GM18873 (cell line): ENCODE measurements at regions not wholly inside any gene's neighbourhood (a gene's known extent, or its start where the extent isn't known, plus 50 kb on each side); places are given as distances from the start of the nearest gene placed in this dataset.

Experiments
- ATAC-seq: cut with Tn5 transposase; IDR thresholded peaks from one replicate; pipeline ENCODE4 v1.9.1; 2021; ENCODE audit warnings: mild to moderate bottlenecking, moderate library complexity, moderate number of reproducible peaks; ENCODE audit not compliant: unreplicated experiment, low FRiP score

DNA sequence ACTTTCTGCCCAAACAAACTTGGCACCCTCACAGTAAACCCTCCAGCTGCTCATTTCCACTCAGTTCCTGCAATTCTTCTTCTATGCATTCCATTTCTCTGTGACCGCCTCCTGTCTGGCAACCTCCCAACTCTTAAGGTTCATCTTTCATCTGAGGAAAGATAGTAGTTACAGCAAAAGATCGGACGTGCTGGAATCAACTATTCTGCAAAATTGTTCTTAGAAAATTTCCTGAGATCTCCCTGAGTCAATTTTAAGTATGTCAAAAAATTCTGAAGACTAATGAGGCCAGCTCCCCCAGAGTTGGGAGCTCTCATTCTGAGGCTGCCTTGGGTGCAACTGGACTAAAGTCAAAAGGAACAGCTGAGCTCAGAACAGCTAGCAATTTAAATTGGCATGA lies 1026.0 kb downstream of the ADGRL3 start:
- ATAC-seq, result no peak

DNA sequence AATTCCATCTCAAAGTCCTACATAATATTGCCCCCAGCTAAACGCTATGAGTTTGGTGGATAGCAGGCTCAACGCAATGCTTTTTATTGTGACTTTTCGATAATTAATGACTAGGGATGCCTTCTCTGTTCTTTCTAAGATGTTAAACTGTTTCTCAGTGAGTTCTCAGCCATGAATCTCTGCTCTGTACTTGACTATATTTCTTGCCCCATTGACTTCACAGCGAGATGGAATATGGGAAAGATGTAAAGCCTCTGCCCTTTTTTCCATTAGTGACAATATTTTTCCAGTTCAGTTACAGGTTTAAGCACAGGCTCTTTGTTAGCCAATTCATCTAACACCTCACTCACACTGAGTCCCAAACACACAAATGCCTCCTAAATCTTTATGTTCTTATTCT lies 1022.0 kb downstream of the ADGRL3 start:
- ATAC-seq, result no peak

DNA sequence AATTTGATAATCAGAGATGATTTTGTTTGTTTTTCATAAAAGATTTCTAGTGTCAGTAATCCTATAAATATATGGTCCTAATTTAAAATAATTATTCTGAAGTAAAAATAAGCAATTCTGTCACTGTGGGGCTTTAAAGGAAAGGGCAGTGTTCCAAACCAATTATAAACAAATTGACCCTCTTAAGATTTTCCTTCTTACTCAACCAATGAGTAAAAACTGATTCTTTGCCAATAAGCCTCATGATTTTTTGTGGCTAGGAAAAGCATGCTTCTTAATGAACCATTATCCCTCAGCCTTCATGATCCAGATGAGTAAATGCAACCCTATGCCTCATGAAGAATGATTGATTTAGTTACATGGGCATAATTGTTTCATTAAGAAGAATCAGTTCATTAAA lies 1010.4 kb downstream of the ADGRL3 start:
- no peak for ATAC-seq

DNA sequence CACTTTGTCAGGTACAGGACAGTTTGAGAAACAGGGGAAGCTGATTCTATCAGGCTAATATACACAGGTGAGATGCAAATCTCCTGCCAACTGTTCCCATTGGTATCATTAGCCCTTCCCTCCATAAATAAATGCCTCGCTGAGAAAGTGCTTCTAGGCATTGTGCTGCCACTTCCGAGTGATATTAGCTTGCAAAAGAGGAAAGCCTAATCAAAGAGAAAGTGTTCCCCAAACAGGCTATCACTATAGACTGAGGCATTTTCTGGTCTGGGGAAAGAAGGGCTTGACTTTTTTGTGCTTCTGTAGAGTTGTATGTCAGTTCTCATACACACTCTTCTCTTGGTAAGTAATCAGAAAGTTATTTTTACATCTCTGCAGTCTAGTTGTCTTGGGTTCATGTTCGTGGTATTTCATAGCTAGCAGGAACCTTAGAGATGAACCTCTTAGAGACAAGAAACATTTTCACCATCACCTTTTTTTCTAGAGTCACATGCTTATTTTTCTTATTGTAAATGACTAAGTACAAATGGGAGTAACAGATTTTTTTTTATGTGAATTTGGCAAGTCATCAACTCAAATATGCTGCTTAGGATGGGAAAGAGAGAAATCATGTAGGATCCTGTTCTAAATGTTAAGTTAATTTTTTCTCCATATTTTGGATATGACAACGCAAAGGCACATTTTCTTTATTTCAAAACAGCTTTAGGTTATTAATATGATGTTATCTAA lies 1009.8 kb downstream of the ADGRL3 start:
- no peak for ATAC-seq

DNA sequence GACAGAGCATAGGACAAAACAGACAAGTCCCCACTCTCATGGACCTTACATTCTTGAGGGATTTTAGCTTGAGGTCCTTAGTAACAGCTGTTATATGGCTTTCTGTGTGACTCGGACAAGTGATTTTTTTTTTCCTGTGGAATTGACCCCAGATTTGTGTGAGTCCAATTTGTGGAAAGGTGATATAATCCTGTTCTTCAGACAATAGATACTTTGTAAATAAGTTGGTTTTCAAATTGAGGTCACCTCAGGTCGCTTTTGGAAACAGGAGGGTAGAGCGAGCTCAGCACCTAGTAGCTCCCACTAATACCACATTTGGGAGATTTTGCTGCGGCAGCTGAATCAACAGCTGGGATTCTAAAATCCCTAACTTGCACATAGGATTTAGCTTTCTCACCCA lies 1008.8 kb downstream of the ADGRL3 start:
- ATAC-seq, result no peak

DNA sequence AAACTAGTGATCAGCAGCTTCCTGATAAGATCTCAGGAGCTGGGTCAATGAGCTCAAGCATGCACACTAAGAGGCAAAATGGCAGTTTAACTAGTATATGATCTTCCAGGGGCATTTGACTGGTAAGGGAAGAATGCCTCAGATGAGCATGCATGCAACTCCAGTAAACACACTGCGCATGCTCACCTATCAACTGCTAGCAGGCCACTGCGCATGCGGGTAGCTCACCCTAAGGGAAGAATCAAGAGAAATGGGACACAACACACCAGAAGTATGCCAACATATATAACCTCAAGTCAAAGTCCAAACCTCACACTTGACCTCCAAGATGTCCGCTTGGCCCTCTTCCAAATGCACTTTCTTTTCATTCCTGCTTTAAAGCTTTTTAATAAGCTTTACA lies 1004.0 kb downstream of the ADGRL3 start:
- ATAC-seq, result no peak

DNA sequence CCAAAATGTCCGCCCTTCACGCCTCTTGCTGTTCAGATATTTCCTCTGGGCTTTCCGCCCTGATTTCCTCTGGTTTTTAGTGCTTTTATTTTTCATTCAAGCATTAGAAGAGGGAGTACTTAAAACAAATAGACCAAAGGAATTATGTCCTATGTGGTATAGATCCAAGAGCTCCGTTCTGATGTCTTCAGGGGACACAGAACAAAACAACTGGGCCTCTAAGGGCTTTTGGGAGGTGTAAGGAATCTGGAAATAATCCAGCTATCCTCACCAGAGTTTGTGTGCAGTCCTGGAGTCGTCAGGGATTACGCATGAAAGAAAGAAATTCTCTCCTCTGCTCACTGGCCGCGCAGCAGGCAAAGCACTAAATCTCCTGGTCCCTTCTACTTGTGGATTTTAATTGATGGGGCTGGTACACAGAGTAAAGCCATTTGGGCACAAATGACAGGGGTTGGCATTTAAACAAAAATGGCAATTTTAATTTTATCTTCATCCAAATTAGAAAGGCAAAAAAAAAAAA lies 999.2 kb downstream of the ADGRL3 start:
- no peak for ATAC-seq

DNA sequence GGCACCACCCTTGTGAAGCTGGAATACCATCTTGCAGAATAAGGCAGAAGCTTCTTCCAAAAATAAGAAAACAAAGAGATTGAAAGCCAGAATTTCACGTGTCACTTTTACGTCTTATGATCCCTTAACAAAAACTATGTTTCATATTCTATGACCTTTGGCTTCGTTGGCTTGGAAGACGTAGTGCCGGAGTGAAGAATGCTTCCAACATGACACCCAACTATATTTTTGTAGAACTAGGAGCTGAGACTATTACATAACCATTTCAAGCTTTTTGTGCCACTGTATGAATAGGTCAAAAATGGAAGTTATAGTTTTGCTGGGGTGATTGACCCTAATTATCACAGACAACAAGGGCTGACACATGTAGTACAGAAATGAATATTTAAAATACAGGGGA lies 996.2 kb downstream of the ADGRL3 start:
- ATAC-seq, result no peak

DNA sequence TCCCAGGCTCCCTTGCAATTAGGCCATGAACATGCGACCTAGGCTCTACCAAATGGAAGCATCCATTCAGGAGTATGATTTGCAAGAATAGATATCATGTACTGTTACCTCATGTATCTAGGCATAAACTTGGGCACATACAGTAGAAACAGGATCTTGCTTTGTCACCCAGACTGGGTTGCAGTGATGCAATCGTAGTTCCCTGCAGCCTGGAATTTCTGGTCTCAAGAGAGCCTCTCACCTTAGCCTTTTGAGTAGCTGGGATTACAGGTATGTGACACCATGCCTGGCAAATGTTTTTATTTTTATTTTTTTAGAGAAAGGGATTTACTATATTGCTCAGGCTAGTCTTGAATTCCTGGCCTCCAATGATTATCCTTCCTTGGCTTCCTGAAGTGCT lies 994.2 kb downstream of the ADGRL3 start:
- no peak for ATAC-seq

DNA sequence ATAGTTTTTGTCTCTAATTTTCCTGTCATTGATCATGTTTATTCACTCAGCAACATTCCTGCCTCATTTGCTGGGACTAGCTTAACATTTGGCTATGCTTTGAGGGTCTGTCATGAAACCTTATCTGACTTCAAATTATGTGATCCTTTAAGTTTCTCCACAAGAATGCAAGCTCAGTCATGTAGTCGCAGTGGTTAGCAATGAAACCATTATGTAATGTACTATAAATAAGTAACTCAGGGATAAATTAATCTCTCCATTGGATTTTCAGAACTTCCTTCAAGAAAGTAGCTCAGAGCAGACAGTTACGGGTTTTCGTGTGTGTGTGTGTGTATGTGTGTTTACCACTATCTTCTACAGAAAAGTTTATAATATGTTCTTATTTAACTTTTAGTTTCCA lies 993.6 kb downstream of the ADGRL3 start:
- ATAC-seq, result no peak

DNA sequence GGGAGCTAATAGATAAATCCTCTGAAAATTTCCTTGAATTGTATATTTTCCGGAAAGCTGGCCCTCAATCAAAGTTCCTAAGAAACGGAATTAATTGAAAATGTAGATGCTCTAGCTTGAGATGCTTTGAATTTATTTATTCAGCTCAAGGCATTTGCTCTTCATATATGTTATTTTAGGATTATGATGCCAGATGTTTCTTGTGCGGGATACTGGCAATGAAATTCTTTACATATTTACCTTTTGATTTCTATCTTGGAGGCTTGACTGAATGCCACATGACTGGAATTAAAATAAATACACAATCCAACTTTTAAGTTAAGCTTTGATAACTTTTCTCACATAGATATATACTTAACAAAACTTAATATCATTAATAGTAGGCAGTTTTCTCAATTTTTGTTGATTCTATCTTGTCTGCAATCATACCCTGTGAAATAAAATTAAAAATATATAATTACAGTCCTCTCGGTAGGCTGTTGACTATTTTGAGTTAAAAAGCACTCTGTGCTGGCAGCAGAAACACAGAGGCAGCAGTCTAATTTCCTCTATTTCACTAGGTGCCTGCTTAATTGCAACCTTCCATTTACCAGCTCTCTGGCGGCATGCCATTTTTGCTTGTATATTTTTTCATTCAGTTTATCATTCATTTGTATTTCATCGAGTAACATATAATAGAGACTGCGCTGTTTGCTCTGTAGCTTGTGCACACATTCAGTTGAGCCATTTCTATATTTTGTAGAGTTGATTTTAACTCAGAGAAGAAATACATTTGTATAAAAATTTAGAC lies 991.5 kb downstream of the ADGRL3 start:
- no peak for ATAC-seq

DNA sequence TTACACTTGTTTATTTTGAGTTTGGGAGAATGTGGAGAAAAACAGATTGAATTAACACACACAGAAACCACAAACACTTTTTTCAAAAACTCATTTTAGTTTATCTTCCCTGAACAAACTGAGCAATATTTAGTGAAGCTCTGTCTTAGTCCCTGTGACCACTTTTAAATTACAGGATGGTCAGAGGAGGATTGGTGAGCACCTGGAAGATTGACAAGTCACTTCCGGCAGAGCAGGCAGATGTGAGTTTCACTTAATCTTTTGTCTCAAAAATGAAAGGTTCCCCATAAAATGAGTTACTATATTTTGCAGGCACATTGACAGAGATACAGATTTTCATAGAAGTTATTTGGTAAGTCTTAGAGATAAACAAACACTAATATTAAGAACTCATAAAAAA lies 970.1 kb downstream of the ADGRL3 start:
- no peak for ATAC-seq

DNA sequence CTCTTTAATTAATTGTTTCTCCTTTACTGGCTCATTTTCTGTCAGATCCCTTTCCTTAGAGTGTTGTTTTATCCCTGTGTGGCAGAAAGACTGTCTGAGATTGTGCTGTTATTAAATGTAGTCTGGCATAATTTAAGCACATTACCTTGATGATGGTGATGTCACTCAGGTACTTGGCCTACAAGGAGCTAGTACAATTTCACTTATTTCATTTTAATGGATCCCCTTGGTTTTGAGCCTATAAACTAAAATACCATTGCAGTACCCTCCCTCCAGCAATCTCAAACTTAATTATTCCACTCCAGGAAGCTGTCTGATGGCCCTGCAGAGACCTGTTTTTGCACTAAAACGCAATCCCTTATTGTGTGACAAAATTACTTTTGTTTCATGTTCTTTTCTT lies 968.6 kb downstream of the ADGRL3 start:
- ATAC-seq, result no peak

DNA sequence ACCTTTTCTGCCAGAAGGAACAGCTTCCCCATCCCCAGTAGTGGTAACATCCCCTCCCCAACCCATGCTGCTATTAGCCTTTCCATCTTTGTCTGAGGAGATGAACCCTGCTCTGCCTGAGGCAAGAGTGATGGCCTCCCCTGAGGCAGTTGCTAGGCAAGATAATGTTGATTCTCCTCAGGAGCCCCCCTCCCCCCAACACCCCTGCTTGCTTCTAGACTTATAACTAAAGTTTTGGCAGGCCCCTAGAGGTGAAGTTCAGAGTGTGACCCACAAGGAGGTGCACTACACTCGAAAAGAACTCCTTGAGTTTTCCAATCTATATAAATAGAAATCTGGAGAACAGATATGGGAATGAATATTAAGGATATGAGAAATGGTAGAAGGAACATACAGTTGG lies 962.5 kb downstream of the ADGRL3 start:
- ATAC-seq, result no peak

DNA sequence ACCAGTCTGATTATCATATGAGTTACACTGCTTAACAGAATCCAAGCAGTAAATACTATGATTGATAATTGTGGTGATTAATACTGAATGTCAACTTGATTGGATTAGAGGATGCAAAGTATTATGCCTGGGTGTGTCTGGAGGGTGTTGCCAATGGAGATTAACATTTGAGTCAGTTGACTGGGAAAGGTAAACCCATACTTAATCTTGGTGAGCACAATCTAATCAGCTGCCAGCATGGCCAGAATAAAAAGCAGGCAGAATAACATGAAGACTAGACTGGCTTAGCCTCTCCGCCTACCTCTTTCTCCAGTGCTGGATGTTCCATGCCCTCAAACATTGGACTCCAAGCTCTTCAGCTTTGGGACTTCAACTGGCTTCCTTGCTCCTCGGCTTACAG lies 961.3 kb downstream of the ADGRL3 start:
- no peak for ATAC-seq

DNA sequence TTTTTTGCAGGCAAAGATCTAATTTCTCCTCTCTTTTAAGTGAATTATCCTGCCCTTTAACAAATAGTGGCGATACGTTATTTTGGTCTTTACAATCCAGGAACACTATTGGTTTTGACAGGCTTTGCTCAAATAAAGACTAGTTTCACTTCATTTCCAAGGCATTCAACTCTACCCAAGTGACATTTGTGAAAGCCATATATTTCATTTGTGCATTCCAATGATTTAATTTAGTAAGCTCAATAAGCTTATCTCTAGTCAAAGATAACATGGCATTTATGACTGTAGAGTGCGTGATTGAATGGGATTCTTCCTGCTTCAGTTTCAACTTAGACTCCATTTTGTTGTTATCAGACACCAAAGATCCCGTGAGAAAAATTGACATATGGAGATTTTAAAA lies 959.8 kb downstream of the ADGRL3 start:
- ATAC-seq, result no peak

DNA sequence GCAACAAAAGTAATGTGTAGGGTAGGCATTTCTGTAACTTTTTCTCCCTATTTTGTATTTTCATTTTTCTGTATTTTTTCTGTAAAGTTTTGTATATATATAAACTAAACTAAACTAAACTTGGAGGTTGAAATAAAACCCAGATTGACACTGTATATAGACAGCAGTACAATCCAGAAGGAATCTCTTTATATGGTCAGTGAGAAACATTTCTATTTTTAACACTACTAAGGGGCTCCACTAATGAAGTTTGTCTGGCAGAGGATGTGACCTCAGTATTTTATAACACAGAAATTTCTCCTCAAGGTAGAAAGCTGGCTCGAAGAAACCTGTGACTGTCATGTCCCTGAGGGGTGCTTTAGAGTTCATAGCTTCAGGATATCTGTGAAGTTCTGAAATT lies 959.2 kb downstream of the ADGRL3 start:
- ATAC-seq, result no peak

DNA sequence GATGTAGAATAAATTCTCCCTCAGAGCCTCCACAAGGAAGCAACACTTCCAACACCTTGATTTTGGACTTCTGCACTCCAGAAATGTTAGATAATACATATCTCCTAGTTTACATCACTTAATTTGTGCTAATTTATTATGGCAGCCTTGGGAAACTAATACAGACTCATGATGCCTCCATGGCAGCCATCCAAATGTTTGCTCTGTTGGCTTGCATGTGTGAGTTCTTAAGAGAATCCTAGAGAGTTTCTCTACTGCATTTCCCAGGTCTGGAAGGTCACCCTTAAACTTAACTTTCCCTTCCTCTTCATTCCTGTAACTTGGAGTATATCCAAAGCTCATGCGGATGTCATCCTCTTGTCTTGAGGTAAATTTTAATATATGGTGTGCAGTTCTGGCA lies 956.1 kb downstream of the ADGRL3 start:
- no peak for ATAC-seq

DNA sequence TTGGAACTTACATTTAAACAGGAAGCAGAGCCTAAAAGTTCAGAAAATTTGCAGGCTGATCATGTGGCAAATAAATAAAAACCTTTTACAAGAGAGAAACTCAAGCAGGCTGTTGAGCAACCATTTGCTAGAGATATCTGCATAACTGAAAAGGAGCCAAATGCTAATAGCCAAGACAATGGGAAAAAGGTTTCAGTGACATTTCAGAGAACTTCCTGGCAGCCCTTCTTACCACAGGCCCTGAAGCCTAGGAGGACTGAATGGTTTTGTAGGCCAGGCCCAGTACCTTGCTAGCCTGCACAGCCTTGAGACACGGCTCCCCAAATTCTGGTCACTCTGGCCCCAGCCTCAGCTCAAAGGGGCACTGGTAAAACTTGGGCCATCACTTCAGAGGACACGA lies 945.1 kb downstream of the ADGRL3 start:
- ATAC-seq, result no peak

DNA sequence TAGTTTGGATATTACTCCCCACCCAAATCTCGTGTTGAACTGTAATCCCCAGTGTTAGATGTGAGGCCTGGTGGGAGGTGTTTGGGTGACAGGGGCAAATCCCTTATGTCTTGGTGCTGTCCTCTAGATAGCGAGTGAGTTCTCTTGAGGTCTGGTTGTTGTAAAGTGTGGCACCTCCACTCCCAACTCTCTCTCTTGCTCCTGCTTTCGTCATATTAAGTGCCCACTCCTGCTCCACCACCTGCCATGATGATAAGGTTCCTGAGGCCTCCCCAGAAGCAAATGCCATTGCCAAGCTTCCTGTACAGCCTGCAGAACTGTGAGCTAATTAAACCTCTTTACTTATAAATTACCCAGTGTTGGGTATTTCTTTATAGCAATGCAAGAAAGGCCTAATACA lies 944.3 kb downstream of the ADGRL3 start:
- no peak for ATAC-seq

DNA sequence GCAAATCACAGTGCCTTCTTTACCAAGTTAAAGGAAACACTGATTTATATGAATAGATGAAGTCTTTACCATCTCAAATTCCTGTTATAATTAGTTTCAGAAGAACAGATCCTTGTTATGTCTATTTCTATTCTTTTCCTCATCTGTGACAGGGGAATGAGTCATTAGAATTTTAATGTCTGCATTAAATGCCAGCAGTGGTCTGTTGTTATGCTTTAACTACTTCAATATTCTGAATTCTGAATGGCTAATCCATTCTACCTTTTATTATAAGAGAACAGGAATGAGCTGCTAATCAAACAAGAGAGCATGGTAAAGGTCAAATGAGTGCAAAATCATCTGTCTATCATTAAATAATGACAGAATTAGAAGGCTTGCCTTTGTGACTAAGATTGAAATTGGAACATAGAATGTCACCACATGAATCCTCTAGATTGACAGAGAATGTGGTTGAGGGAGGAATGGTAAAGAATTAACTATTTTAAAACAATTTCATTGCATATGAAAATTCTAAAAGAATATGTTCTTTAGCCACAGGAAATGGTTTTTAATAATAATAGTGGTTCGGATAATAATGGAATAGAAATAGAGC lies 935.5 kb downstream of the ADGRL3 start:
- no peak for ATAC-seq

DNA sequence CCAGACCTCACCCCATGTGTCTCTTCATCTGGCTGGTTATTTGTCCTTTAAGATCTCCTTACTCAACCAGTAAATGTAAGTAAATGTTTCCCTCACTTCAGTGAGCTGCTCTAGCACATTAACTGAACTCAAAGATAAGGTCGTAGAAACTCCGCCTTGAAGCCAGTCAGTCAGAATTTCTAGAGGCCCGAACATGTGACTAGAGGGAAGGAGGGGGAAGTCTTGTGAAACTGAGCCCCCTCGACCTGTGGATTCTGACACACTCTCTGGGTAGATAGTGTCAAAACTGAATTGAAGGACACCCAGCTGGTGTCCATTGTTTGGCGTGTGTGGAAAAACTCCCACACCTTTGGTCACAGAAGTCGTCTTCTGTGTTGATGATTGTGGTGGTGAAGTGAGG lies 933.9 kb downstream of the ADGRL3 start:
- ATAC-seq, result no peak
